GM10266 (cell line): ENCODE measurements at regions not wholly inside any gene's neighbourhood (a gene's known extent, or its start where the extent isn't known, plus 50 kb on each side); places are given as distances from the start of the nearest gene placed in this dataset.
"Not testable (repeated sequence)": the region's sequence is repeated elsewhere in the genome, so short reads cannot be mapped to it uniquely, and the experiment has no call there.

ENCODE experiments used
- DNase-seq: peaks from one replicate; pipeline ENCODE4 v3.0.0; 2012; ENCODE audit errors: extremely low spot score
- TF ChIP-seq, protein P1 (sequence below): IDR thresholded peaks from 2 replicates; pipeline ENCODE4 v1.5.1; 2012; ENCODE audit warnings: mild to moderate bottlenecking, low read depth; ENCODE audit not compliant: control insufficient read depth, insufficient read depth; ENCODE audit errors: missing control alignments

DNA sequence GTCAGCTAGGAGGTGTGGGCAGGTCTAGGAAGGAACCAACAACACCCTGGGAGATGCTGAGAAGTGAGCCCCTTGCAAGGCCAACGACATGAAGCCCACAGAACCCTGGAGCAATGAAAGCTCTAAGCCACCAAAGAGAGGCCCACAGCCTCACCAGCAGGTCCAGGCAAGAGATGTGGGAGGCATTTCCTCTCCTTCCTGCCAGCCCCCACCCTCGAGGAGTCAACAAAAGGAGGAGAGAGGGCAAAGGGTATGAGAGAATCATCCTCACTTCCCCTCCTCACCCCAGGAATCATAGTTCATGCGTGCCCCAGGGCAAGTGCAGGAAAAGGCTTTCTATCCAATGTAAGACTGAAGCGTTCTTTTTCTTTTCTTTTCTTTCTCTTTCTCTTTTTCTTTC lies 195.8 kb downstream of the SHQ1 start:
- no peak for DNase-seq
- TF ChIP-seq, protein P1, sequence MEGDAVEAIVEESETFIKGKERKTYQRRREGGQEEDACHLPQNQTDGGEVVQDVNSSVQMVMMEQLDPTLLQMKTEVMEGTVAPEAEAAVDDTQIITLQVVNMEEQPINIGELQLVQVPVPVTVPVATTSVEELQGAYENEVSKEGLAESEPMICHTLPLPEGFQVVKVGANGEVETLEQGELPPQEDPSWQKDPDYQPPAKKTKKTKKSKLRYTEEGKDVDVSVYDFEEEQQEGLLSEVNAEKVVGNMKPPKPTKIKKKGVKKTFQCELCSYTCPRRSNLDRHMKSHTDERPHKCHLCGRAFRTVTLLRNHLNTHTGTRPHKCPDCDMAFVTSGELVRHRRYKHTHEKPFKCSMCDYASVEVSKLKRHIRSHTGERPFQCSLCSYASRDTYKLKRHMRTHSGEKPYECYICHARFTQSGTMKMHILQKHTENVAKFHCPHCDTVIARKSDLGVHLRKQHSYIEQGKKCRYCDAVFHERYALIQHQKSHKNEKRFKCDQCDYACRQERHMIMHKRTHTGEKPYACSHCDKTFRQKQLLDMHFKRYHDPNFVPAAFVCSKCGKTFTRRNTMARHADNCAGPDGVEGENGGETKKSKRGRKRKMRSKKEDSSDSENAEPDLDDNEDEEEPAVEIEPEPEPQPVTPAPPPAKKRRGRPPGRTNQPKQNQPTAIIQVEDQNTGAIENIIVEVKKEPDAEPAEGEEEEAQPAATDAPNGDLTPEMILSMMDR: no peak

DNA sequence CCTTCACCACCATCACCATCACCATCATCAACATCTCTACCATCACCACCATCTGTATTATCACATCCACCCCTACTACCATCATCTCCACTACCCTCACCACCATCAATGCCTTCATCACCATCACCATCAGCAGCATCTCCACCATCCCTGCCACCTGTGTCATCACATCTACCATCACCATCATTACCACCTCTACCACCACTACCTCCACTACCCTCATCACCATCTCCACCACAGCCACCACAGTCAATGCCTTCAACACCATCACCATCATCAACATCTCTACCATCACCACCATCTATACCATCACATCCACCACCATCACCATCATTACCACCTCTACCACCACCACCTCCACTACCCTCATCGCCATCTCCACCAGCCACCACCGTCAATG lies 196.7 kb downstream of the SHQ1 start:
- TF ChIP-seq, protein P1: no peak
- DNase-seq: no peak

DNA sequence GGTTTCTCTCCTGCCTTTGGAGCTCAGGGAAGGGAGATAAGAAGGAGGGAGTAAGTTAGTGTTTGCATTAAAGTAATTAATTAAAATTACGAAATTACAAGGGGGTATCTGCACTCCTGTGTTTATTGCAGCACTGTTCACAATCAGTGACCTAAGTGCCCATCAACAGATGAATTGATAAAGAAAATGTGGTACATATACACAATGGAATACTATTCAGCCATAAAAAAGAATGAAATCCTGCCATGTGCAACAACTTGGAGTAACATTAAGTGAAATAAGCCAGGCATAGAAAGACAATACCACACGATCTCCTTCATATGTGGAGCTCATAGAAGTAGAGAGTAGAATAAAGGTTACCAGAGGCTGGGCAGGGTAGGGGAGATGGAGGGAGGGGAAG lies 202.0 kb downstream of the SHQ1 start:
- TF ChIP-seq, protein P1: no peak
- no peak for DNase-seq

DNA sequence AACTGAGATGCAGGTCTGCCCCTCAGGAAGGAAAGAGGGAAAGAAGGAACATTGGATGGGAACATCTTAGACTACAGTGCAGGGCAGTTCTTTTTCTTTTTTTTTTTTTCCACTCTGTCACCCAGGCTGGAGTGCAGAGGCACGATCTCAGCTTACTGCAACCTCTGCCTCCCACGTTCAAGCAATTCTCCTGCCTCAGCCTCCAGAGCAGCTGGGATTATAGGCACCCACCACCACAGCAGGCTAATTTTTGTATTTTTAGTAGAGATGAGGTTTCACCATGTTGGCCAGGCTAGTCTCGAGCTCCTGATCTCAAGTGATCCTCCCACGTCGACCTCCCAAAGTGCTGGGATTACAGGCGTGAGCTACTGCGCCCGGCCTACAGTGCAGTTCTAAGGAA lies 204.6 kb downstream of the SHQ1 start:
- not testable (repeated sequence) for DNase-seq

DNA sequence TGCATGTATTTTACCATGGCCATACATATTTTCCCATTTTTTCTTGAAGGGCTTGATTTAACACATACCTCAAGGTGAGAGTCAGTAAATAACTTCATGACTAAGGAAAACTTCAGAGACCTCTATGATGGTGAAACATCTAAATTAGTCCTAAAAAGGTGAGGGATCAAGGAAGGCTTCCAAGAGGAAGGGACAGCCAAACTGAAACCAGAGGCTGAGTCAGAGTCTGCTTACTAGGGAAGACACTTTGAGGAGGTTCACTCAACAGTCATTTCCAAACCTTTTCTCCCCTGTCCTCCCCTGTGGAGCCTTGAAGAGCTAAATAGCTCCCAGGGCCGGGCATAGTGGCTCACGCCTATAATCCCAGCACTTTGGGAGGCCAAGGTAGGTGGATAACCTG lies 206.6 kb downstream of the SHQ1 start:
- no peak for DNase-seq
- TF ChIP-seq, protein P1: no peak

DNA sequence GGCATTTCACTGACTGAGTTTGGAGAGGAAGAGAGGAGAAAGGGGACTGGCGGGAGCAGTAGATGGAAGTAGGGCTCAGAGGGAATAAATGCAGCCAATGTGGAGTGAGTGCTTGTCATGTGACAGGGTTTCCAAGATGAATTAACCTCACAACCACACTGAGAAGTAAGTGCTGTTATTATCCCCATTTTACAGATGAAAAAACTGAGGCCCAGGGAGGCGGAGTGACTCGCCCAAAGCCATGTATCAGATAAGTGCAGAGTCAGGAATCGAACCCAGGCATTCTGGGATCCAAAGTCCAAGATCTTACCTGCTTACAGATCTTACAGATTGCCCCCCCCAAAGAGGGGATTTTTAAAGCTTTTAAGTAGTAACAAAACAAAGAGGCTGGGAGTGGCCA lies 207.2 kb downstream of the SHQ1 start:
- DNase-seq: no peak
- TF ChIP-seq, protein P1: no peak

DNA sequence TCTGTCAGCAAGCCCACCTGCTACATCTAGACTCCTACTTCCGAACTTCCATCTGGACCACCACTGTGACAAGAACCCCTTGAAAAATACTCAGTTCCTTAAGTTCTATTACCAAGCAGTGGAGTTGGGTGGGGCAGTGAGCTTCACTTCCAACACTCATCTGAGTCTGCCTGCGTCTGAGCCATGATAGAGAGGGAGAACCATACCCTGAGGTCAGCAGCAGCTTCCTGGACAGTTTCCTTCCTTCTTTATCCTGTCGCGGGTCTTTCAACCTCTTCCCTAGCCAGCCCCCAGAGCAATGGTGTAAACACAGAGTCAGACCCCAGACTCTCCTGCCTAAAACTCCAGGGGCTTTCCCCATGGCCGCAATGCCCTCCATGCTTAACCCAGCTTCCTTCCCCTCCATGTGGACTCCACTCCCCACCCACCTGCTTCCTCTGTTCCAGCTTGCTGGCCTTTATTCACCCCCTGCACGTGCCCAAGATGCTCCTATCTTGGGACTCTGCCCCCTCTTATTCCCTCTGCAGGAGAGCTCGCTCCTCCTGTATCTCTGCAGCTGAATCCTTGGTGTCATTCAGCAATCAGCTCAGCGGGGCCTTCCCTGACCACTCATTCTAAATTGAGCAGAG lies 211.2 kb downstream of the SHQ1 start:
- DNase-seq: no peak
- TF ChIP-seq, protein P1: no peak

DNA sequence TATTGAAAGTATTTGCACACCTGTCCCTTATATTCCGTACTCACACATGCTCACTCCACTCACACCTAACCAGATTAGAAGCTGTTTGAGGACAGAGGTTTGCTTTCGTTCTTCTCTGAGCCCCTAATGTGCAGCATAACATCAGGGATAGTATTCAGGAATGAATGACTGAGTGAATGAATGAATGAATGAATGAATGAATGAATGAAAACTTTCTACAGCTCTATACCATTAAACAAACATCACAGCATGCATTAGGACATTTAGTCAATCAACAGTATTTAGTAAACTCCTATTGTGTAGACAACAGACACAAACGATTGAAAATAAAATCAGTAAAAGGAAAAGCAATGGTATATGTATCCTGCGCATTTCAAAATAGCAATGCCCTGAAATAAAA lies 212.7 kb downstream of the SHQ1 start:
- TF ChIP-seq, protein P1: no peak
- no peak for DNase-seq
